GM12891 (cell line): ENCODE measurements at regions not wholly inside any gene's neighbourhood (a gene's known extent, or its start where the extent isn't known, plus 50 kb on each side); places are given as distances from the start of the nearest gene placed in this dataset.

Source experiments
- PAX5 ChIP-seq: IDR thresholded peaks from 2 replicates; pipeline ENCODE4 v1.6.1; 2011; ENCODE audit warnings: low read length, moderate library complexity, mild to moderate bottlenecking; ENCODE audit not compliant: insufficient read depth, severe bottlenecking
- POLR2A ChIP-seq: IDR thresholded peaks from 2 replicates; pipeline ENCODE4 v1.6.1; 2011; ENCODE audit warnings: low read depth, low read length, control low read depth
- POLR2AphosphoS5 ChIP-seq: IDR thresholded peaks from 2 replicates; pipeline ENCODE4 v1.6.1; 2011; ENCODE audit warnings: low read depth, low read length, control low read depth
- SPI1 ChIP-seq: IDR thresholded peaks from 2 replicates; pipeline ENCODE4 v1.6.1; 2011; ENCODE audit warnings: low read depth, low read length, control low read depth
- TAF1 ChIP-seq: IDR thresholded peaks from 2 replicates; pipeline ENCODE4 v1.6.1; 2011; ENCODE audit warnings: low read depth, low read length, control low read depth

- no peak for TF ChIP-seq POLR2A
- TF ChIP-seq POLR2AphosphoS5, result no peak
- no peak for TF ChIP-seq TAF1
- no peak for TF ChIP-seq SPI1
- no peak for TF ChIP-seq PAX5
Observed at GRCh38 chr3:181054538-181054937, 65.0 kb upstream of the DNAJC19 start.
